LNCAP (cell line): ENCODE measurements at regions not wholly inside any gene's neighbourhood (a gene's known extent, or its start where the extent isn't known, plus 50 kb on each side); places are given as distances from the start of the nearest gene placed in this dataset.

Experiments
- TF ChIP-seq, protein P1 (sequence below): fragments of 450-650 bp; IDR thresholded peaks from 2 replicates; pipeline ENCODE4 v1.5.1; 2017; ENCODE audit warnings: mild to moderate bottlenecking

DNA sequence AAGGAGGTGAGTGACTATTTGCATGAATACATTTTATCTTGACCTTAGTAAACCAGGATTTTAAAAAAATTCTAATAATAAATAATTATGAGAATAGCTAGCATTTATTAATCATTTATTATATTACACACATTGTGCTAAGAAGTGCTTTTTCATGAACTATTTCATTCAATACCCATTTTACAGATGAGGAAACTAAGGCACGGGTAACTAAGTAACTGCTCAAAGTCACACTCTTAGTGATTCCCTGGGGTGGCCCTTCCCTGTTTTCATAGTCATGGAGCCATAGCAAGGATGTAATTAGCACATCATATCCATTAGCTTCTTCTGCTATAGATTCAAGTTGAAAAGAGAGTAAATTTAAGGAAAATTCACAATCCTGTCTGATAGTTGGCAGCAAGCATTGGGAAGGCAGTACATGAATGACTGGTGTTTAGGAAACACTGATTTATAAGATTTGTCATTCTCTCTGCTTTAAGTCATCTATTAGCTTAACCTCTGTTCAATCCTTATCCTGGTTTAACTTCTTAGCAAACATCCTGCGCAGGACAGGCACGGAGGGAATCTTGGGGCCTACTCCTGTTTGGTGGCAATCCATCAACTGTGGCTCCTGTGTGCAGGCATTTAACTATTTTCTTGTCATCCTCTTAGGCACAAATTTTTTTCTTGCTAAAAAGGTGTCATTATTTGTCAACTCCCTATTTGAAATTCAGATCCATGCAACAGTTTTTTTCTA is 68.3 kb downstream of the RIN2 start:
- TF ChIP-seq, protein P1, sequence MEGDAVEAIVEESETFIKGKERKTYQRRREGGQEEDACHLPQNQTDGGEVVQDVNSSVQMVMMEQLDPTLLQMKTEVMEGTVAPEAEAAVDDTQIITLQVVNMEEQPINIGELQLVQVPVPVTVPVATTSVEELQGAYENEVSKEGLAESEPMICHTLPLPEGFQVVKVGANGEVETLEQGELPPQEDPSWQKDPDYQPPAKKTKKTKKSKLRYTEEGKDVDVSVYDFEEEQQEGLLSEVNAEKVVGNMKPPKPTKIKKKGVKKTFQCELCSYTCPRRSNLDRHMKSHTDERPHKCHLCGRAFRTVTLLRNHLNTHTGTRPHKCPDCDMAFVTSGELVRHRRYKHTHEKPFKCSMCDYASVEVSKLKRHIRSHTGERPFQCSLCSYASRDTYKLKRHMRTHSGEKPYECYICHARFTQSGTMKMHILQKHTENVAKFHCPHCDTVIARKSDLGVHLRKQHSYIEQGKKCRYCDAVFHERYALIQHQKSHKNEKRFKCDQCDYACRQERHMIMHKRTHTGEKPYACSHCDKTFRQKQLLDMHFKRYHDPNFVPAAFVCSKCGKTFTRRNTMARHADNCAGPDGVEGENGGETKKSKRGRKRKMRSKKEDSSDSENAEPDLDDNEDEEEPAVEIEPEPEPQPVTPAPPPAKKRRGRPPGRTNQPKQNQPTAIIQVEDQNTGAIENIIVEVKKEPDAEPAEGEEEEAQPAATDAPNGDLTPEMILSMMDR: no peak

DNA sequence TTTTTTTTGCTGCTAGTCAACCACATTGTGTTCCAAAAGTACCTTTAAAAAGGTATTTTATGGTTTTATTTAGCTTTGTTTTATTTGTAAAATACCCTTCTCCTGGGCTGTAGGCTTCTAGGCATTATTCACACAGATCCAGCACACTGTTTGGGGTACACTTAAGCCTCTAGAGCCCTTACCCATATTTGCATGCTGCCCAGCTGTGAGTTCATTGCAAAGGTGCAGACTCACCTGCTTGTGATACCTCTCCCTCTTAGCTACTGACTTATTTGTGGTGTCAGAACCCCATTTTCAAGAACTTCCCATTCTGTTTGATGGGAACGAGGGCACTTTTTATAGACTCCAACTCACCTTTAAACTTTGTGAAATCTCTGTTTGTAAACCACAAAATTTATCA is 69.8 kb downstream of the RIN2 start:
- TF ChIP-seq, protein P1: no peak

DNA sequence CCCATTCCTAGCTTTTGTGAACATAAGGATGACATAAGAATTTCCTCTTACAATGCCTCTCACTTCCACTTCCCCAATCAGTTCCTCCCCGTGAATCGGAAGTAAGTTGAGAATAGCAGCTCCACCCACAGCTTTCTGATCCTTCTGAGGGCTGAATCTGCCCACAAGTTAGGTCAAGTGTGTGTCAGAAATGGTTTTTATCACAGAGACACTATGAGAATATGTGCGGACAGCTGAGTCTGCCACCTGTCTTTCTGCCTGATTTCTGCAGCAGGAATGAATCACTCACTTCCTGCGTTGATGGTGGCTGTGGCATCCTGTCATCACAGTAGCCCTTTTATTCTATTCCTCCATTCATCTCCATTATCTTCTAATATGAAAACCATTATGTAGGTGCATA is 70.2 kb downstream of the RIN2 start:
- TF ChIP-seq, protein P1: no peak

DNA sequence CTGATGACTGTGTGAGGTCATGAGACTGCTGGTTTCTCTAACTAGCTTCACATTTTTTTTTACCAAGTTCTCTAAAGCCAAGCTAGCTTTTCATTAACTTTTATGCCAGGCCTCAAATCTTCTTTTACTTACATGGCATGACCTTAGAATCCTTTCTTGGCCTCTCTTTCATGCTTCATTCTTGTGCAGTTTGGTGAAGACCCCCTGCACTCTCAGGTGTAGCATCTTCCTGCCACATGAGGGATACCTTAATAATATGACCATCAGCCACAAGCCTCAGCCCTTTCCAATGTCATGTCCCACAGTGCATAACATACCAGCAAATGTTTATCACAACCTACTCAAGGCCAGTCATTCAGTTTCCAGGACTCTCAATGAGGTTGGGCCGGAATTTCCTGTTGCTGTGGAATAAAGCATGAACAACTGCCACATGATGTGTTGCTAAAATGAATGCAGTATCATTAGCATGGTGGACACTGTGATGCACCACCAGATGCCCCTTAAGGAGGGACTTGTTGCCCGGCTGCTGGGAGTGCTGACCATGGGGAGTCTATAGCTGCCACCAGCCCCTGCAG is 72.2 kb downstream of the RIN2 start:
- TF ChIP-seq, protein P1: no peak

DNA sequence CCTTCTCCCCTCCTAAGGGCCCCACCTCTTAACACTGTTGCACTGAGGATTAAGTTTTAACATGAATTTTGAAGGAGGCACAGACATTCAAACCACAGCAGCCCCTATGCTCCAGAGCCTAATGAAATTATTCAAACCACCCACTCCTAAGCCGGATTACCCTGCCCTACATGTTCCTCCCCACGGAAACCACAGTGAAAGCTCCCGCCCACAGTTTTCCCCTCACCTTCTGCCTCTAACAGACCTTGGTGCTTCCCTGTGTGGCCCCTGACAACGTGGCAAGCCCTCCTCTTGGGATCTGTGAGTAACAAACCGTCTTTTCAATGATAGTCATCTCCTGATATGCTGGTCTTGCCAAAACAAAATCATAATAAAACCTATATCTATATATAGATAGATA is 74.8 kb downstream of the RIN2 start:
- TF ChIP-seq, protein P1: no peak

DNA sequence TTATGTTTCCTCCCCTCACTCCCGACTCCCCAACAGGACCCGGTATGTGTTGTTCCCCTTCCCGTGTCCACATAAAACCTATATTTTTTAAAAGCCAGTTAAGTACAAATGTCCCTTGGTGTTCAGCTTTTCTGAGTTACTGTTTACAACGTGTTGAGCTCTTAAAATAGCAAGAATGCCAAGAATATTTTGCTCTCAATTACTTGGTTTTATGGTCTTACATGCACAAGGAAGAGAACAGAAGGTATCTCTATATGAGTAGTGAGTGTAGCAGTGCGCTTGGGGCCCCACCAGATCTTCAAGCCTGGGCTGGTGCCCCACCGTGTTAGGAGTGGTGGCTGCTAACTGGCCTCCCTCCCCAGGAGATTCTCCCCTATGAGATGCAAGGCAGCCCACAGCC is 75.3 kb downstream of the RIN2 start:
- TF ChIP-seq, protein P1: no peak

DNA sequence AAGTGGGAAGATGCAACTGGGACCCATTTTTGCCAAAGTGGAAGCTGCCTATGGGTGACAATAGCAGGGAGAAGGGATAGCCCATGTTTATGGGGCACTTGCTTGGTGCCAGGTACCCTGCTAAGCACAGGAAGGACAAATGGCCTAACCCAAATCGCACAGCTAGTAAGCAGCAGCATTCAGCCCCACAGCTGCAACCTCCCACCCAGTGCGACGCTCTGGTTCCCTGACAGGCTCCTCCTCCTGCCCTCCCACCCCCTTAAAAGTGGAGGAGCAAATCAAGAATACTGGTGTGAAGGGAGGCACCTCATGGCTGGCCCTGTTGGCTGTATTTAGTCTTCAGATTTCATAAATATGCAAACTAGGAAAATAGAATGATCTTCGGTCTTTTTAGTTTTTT is 76.2 kb downstream of the RIN2 start:
- TF ChIP-seq, protein P1: no peak
